Liver (tissue), 8 donors: ENCODE measurements at regions not wholly inside any gene's neighbourhood (a gene's known extent, or its start where the extent isn't known, plus 50 kb on each side); places are given as distances from the start of the nearest gene placed in this dataset.

Experiments used
- DNase-seq: peaks from one replicate; pipeline ENCODE4 v3.0.0-alpha.2; 2017; ENCODE audit warnings: low spot score
- H3K27ac ChIP-seq, 2 donors: one replicate each; pipeline ENCODE4 v1.7.0; 2013; ENCODE audit warnings: inconsistent platforms in 2 of 2, low read length in 2 of 2, control low read depth in 1 of 2, low read depth in 1 of 2, mild to moderate bottlenecking in 1 of 2
- H3K27me3 ChIP-seq, 4 donors: one replicate each; pipeline versions ENCODE4 v1.6.1 to v1.7.0; 2013; ENCODE audit warnings: low read length in 3 of 4, inconsistent platforms in 1 of 4, mild to moderate bottlenecking in 1 of 4, moderate library complexity in 1 of 4; ENCODE audit not compliant: control insufficient read depth in 4 of 4, insufficient read depth in 4 of 4
- H3K36me3 ChIP-seq, 4 donors: one replicate each; pipeline versions ENCODE4 v1.6.1 to v1.7.0; 2013; ENCODE audit warnings: low read length in 3 of 4, mild to moderate bottlenecking in 3 of 4, low read depth in 1 of 4, moderate library complexity in 1 of 4; ENCODE audit not compliant: control insufficient read depth in 4 of 4, insufficient read depth in 3 of 4
- H3K4me1 ChIP-seq, 4 donors: one replicate each; pipeline versions ENCODE4 v1.6.1 to v1.7.0; 2013; ENCODE audit warnings: low read length in 3 of 4, mild to moderate bottlenecking in 3 of 4, moderate library complexity in 1 of 4; ENCODE audit not compliant: control insufficient read depth in 4 of 4, insufficient read depth in 4 of 4
- H3K4me3 ChIP-seq, 3 donors: one replicate each; pipeline versions ENCODE4 v1.6.1 to v1.7.0; 2013; ENCODE audit warnings: low read length in 3 of 3, control low read depth in 1 of 3, low read depth in 1 of 3, mild to moderate bottlenecking in 1 of 3
- H3K9ac ChIP-seq, 2 donors: one replicate each; pipeline ENCODE4 v1.7.0; 2013; ENCODE audit warnings: low read length in 2 of 2, mild to moderate bottlenecking in 2 of 2, moderate library complexity in 2 of 2, control low read depth in 1 of 2, low read depth in 1 of 2
- H3K9me3 ChIP-seq, 4 donors: one replicate each; pipeline versions ENCODE4 v1.6.1 to v1.7.0; 2013; ENCODE audit warnings: low read length in 3 of 4; ENCODE audit not compliant: control insufficient read depth in 4 of 4
- EGR1 ChIP-seq, 2 donors: IDR thresholded peaks; 2 replicates each; pipeline ENCODE4 v1.6.1; 2016 to 2018; ENCODE audit warnings: antibody characterized with exemption in 2 of 2, low read depth in 2 of 2
- FOXA1 ChIP-seq: IDR thresholded peaks from 2 replicates; pipeline ENCODE4 v1.6.1; 2016; ENCODE audit warnings: antibody characterized with exemption
- FOXA2 ChIP-seq: IDR thresholded peaks from 2 replicates; pipeline ENCODE4 v1.6.1; 2016; ENCODE audit warnings: antibody characterized with exemption
- GABPA ChIP-seq, 2 donors: IDR thresholded peaks in 1 of 2; conservative IDR thresholded peaks in 1 of 2; 2 replicates each; pipeline ENCODE4 v1.6.1; 2016; ENCODE audit warnings: antibody characterized with exemption in 2 of 2, mild to moderate bottlenecking in 1 of 2, moderate library complexity in 1 of 2
- HNF4A ChIP-seq, 2 donors: conservative IDR thresholded peaks; 2 replicates each; pipeline ENCODE4 v1.6.1; 2016; ENCODE audit warnings: antibody characterized with exemption in 2 of 2, mild to moderate bottlenecking in 2 of 2
- HNF4G ChIP-seq: IDR thresholded peaks from 2 replicates; pipeline ENCODE4 v1.6.1; 2016; ENCODE audit warnings: antibody characterized with exemption
- JUND ChIP-seq, 2 donors: IDR thresholded peaks; 2 replicates each; pipeline ENCODE4 v1.6.1; 2016; ENCODE audit warnings: antibody characterized with exemption in 2 of 2
- NR2F2 ChIP-seq: IDR thresholded peaks from 2 replicates; pipeline ENCODE4 v1.6.1; 2016; ENCODE audit warnings: antibody characterized with exemption
- RAD21 ChIP-seq, 2 donors: IDR thresholded peaks; 2 replicates each; pipeline ENCODE4 v1.6.1; 2016; ENCODE audit warnings: antibody characterized with exemption in 2 of 2, mild to moderate bottlenecking in 2 of 2
- RXRA ChIP-seq, 2 donors: IDR thresholded peaks; 2 replicates each; pipeline ENCODE4 v1.6.1; 2017 to 2018; ENCODE audit warnings: antibody characterized with exemption in 2 of 2, mild to moderate bottlenecking in 1 of 2
- SP1 ChIP-seq: IDR thresholded peaks from 2 replicates; pipeline ENCODE4 v1.6.1; 2018; ENCODE audit warnings: antibody characterized with exemption, mild to moderate bottlenecking
- TAF1 ChIP-seq: conservative IDR thresholded peaks from 2 replicates; pipeline ENCODE4 v1.6.1; 2016; ENCODE audit warnings: antibody characterized with exemption, mild to moderate bottlenecking
- YY1 ChIP-seq: IDR thresholded peaks from 2 replicates; pipeline ENCODE4 v1.6.1; 2016; ENCODE audit warnings: antibody characterized with exemption, mild to moderate bottlenecking
- ZBTB33 ChIP-seq: IDR thresholded peaks from 2 replicates; pipeline ENCODE4 v1.6.1; 2016; ENCODE audit warnings: antibody characterized with exemption
- WGBS: extraction: QIAGEN DNeasy Blood & Tissue Kit; methylation state at CpG from one replicate; pipeline ENCODE4 v1.1.7; 2013; 5-methylcytosine and 5-hydroxymethylcytosine counted together
- TF ChIP-seq, protein P1 (sequence below): fragments of 150-350 bp; IDR thresholded peaks from 2 replicates; pipeline ENCODE4 v1.5.1; 2017; ENCODE audit warnings: improper control_type of control experiment, low read depth, low read length; ENCODE audit not compliant: missing input control
- TF ChIP-seq, protein P2 (sequence below): IDR thresholded peaks from 2 replicates; pipeline ENCODE4 v1.6.1; 2016; ENCODE audit warnings: antibody characterized with exemption
- TF ChIP-seq, protein P3 (sequence below): IDR thresholded peaks from 2 replicates; pipeline ENCODE4 v1.6.1; 2016; ENCODE audit warnings: antibody characterized with exemption
- TF ChIP-seq, protein P4 (sequence below): IDR thresholded peaks from 2 replicates; pipeline ENCODE4 v1.6.1; 2016; ENCODE audit warnings: antibody characterized with exemption, mild to moderate bottlenecking
- donor health status: healthy.
- donor health status: healthy.
- donor health status: healthy.
- donor health status: healthy.
- donor health status: healthy.

GRCh38 chr12:126437934-126438333, 1372.7 kb downstream of the AACS start:
- Histone ChIP-seq H3K27ac (no peak overlapping the region), H3K9me3 (no peaks in the 10 kb centered on the region), H3K4me3 (no peak overlapping the region), H3K4me1 (no peaks in the 10 kb centered on the region), H3K27me3 (peaks cover 0 to 3% (median 0%) of the 10 kb centered on the region in 4 donors), H3K36me3 (no peaks in the 10 kb centered on the region), H3K9ac (no peak overlapping the region)
- WGBS: 77% methylated on average over 1 of the region's 1 CpG
- DNase-seq: no peak
- no peak for TF ChIP-seq NR2F2
- no peak for TF ChIP-seq RAD21 (IDR thresholded peaks at IDR 0.05)
- TF ChIP-seq, protein P1, sequence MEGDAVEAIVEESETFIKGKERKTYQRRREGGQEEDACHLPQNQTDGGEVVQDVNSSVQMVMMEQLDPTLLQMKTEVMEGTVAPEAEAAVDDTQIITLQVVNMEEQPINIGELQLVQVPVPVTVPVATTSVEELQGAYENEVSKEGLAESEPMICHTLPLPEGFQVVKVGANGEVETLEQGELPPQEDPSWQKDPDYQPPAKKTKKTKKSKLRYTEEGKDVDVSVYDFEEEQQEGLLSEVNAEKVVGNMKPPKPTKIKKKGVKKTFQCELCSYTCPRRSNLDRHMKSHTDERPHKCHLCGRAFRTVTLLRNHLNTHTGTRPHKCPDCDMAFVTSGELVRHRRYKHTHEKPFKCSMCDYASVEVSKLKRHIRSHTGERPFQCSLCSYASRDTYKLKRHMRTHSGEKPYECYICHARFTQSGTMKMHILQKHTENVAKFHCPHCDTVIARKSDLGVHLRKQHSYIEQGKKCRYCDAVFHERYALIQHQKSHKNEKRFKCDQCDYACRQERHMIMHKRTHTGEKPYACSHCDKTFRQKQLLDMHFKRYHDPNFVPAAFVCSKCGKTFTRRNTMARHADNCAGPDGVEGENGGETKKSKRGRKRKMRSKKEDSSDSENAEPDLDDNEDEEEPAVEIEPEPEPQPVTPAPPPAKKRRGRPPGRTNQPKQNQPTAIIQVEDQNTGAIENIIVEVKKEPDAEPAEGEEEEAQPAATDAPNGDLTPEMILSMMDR: no peak
- no peak for TF ChIP-seq SP1
- TF ChIP-seq FOXA2: no peak
- no peak for TF ChIP-seq FOXA1
- TF ChIP-seq, protein P2, sequence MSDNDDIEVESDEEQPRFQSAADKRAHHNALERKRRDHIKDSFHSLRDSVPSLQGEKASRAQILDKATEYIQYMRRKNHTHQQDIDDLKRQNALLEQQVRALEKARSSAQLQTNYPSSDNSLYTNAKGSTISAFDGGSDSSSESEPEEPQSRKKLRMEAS: no peak
- no peak for TF ChIP-seq RXRA (IDR thresholded peaks at IDR 0.05)
- TF ChIP-seq TAF1: no peak
- TF ChIP-seq YY1: no peak
- no peak for TF ChIP-seq JUND (IDR thresholded peaks at IDR 0.05)
- TF ChIP-seq, protein P3, sequence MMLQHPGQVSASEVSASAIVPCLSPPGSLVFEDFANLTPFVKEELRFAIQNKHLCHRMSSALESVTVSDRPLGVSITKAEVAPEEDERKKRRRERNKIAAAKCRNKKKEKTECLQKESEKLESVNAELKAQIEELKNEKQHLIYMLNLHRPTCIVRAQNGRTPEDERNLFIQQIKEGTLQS: no peak
- no peak for TF ChIP-seq HNF4G
- TF ChIP-seq ZBTB33: no peak

- 78% methylated on average over 7 of the region's 7 CpGs for WGBS
- Histone ChIP-seq H3K27me3 (no peaks in the 10 kb centered on the region), H3K27ac (no peak overlapping the region), H3K4me1 (no peaks in the 10 kb centered on the region), H3K9me3 (no peaks in the 10 kb centered on the region), H3K4me3 (no peak overlapping the region), H3K9ac (no peak overlapping the region), H3K36me3 (no peaks in the 10 kb centered on the region)
- no peak for DNase-seq
- TF ChIP-seq SP1 (no peak), FOXA1 (no peak), FOXA2 (no peak), RAD21 (IDR thresholded peaks at IDR 0.05) (no peak), HNF4G (no peak), EGR1 (IDR thresholded peaks at IDR 0.05; ENCODE audit: low read depth in 2 of 2) (no peak), YY1 (no peak), ZBTB33 (no peak), TAF1 (no peak), RXRA (IDR thresholded peaks at IDR 0.05) (no peak), JUND (IDR thresholded peaks at IDR 0.05) (no peak), GABPA (IDR thresholded peaks at IDR 0.05 in 1 of 2, conservative IDR thresholded peaks at IDR 0.05 in 1 of 2) (no peak), HNF4A (conservative IDR thresholded peaks at IDR 0.05) (no peak)
- TF ChIP-seq, protein P2: no peak
- TF ChIP-seq, protein P1: no peak
- TF ChIP-seq, protein P4, sequence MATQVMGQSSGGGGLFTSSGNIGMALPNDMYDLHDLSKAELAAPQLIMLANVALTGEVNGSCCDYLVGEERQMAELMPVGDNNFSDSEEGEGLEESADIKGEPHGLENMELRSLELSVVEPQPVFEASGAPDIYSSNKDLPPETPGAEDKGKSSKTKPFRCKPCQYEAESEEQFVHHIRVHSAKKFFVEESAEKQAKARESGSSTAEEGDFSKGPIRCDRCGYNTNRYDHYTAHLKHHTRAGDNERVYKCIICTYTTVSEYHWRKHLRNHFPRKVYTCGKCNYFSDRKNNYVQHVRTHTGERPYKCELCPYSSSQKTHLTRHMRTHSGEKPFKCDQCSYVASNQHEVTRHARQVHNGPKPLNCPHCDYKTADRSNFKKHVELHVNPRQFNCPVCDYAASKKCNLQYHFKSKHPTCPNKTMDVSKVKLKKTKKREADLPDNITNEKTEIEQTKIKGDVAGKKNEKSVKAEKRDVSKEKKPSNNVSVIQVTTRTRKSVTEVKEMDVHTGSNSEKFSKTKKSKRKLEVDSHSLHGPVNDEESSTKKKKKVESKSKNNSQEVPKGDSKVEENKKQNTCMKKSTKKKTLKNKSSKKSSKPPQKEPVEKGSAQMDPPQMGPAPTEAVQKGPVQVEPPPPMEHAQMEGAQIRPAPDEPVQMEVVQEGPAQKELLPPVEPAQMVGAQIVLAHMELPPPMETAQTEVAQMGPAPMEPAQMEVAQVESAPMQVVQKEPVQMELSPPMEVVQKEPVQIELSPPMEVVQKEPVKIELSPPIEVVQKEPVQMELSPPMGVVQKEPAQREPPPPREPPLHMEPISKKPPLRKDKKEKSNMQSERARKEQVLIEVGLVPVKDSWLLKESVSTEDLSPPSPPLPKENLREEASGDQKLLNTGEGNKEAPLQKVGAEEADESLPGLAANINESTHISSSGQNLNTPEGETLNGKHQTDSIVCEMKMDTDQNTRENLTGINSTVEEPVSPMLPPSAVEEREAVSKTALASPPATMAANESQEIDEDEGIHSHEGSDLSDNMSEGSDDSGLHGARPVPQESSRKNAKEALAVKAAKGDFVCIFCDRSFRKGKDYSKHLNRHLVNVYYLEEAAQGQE: no peak
- TF ChIP-seq, protein P3: no peak
Measured at GRCh38 chr12:126443977-126444376, 1378.7 kb downstream of the AACS start.
